GM12864 (cell line): ENCODE measurements at regions not wholly inside any gene's neighbourhood (a gene's known extent, or its start where the extent isn't known, plus 50 kb on each side); places are given as distances from the start of the nearest gene placed in this dataset.
"Not testable (repeated sequence)": the region's sequence is repeated elsewhere in the genome, so short reads cannot be mapped to it uniquely, and the experiment has no call there.

Experiments used
- DNase-seq: peaks from one replicate; pipeline ENCODE4 v3.0.0-alpha.2; 2011; ENCODE audit warnings: low read depth
- H3K4me3 ChIP-seq: 2 replicates; pipeline ENCODE4 v1.5.1; 2011; ENCODE audit warnings: mild to moderate bottlenecking, low read depth, low read length, control low read depth
- TF ChIP-seq, protein P1 (sequence below): IDR thresholded peaks from 2 replicates; pipeline ENCODE4 v1.5.1; 2011; ENCODE audit warnings: low read depth, mild to moderate bottlenecking, moderate library complexity, low read length, control low read depth, inconsistent platforms; ENCODE audit errors: missing control alignments

DNA sequence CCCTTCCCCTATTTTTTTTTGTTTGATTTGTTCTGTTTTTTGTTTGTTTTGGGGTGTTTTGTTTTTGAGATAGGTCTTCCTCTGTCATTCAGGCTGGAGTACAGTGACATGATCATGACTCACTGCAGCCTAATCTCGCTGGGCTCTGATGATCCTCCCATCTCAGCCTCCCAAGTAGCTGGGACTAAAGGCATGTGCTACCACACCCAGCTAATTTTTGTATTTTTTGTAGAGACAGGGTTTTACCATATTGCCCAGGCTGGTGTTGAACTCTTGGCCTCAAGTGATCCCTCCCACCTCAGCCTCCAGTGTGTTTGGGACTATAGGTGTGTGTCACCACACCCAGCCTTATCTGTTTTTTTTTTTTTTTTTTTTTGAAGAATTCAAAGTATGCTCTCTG, 605.4 kb downstream of the DNAH5 start:
- TF ChIP-seq, protein P1, sequence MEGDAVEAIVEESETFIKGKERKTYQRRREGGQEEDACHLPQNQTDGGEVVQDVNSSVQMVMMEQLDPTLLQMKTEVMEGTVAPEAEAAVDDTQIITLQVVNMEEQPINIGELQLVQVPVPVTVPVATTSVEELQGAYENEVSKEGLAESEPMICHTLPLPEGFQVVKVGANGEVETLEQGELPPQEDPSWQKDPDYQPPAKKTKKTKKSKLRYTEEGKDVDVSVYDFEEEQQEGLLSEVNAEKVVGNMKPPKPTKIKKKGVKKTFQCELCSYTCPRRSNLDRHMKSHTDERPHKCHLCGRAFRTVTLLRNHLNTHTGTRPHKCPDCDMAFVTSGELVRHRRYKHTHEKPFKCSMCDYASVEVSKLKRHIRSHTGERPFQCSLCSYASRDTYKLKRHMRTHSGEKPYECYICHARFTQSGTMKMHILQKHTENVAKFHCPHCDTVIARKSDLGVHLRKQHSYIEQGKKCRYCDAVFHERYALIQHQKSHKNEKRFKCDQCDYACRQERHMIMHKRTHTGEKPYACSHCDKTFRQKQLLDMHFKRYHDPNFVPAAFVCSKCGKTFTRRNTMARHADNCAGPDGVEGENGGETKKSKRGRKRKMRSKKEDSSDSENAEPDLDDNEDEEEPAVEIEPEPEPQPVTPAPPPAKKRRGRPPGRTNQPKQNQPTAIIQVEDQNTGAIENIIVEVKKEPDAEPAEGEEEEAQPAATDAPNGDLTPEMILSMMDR, result no peak
- H3K4me3 ChIP-seq, result no peak overlapping the region
- no peak for DNase-seq

- H3K4me3 ChIP-seq, DNase-seq: not testable (repeated sequence)
Observed at GRCh38 chr5:13335026-13335425, 609.5 kb downstream of the DNAH5 start.

- TF ChIP-seq, protein P1, result no peak
- H3K4me3 ChIP-seq, result no peak overlapping the region
- no peak for DNase-seq
Observed at GRCh38 chr5:13331585-13331984, 612.9 kb downstream of the DNAH5 start.

- no peak overlapping the region for H3K4me3 ChIP-seq
- TF ChIP-seq, protein P1, result no peak
- no peak for DNase-seq
Observed at GRCh38 chr5:13328316-13328715, 616.2 kb downstream of the DNAH5 start.

DNA sequence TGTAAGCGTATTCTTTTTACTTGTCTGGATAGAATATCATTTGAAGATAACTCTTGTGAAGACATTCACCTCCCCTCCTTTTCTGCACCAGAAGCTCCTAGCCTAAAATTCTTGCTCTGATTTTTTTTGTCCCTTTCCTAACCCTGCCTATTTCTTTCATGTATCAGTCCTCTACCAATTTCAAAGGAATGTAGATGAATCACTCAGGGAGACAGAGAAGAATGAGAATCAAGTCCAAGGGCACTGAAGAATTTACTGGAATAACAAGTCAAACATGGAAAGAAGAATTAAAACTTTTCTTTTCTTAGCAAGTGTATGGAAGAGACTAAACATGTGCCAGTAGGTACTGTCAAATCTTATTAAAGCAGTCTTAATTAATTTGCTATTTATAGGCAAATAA, 618.7 kb downstream of the DNAH5 start:
- TF ChIP-seq, protein P1, result no peak
- DNase-seq, result no peak
- no peak overlapping the region for H3K4me3 ChIP-seq

GRCh38 chr5:13322769-13323168, 621.7 kb downstream of the DNAH5 start:
- no peak overlapping the region for H3K4me3 ChIP-seq
- TF ChIP-seq, protein P1, result no peak
- no peak for DNase-seq

GRCh38 chr5:13317654-13318053, 626.8 kb downstream of the DNAH5 start:
- TF ChIP-seq, protein P1, result no peak
- no peak overlapping the region for H3K4me3 ChIP-seq
- DNase-seq, result no peak

DNA sequence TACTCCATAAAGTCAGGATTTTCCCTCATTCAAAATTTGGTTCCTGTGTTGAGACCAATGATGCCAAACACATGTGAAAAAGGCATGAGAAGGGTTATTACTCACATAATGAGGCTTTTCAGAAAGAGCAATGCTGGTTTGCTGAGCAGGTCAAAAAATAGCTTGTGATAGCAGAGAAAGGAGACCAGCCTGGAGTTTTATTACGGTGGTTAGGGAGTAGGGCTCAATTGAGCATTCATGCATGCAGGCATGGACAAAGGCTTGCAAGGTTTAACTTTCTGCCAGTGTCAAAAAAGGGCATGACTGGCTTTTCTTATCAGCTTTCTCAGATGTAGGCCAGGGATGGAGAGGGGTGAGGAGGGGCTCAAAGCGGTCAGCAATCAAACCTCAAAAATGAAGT, 628.3 kb downstream of the DNAH5 start:
- DNase-seq, result no peak
- TF ChIP-seq, protein P1, result no peak
- no peak overlapping the region for H3K4me3 ChIP-seq
